GM19452 (cell line): ENCODE measurements at regions not wholly inside any gene's neighbourhood (a gene's known extent, or its start where the extent isn't known, plus 50 kb on each side); places are given as distances from the start of the nearest gene placed in this dataset.
"Not testable (repeated sequence)": the region's sequence is repeated elsewhere in the genome, so short reads cannot be mapped to it uniquely, and the experiment has no call there.

ENCODE experiments used
- ATAC-seq: cut with Tn5 transposase; IDR thresholded peaks from one replicate; pipeline ENCODE4 v1.9.1; 2021; ENCODE audit not compliant: unreplicated experiment

GRCh38 chr2:83808878-83809277 is 650.2 kb downstream of the SUCLG1 start:
- no peak for ATAC-seq

- no peak for ATAC-seq
Observed at GRCh38 chr2:83802604-83803003, 656.5 kb downstream of the SUCLG1 start.

- no peak for ATAC-seq
Observed at GRCh38 chr2:83795777-83796176, 663.3 kb downstream of the SUCLG1 start.

GRCh38 chr2:83790467-83790866 is 668.6 kb downstream of the SUCLG1 start:
- not testable (repeated sequence) for ATAC-seq

GRCh38 chr2:83789674-83790073 is 669.4 kb downstream of the SUCLG1 start:
- ATAC-seq: not testable (repeated sequence)

- not testable (repeated sequence) for ATAC-seq
Observed at GRCh38 chr2:83788938-83789566, 670.0 kb downstream of the SUCLG1 start.

- ATAC-seq: no peak
Observed at GRCh38 chr2:83787189-83787588, 671.9 kb downstream of the SUCLG1 start.

GRCh38 chr2:83786140-83786539 is 672.9 kb downstream of the SUCLG1 start:
- no peak for ATAC-seq

- ATAC-seq: no peak
Observed at GRCh38 chr2:83784947-83785346, 674.1 kb downstream of the SUCLG1 start.

- ATAC-seq: no peak
Observed at GRCh38 chr2:83784315-83784714, 674.8 kb downstream of the SUCLG1 start.

- no peak for ATAC-seq
Observed at GRCh38 chr2:83782122-83782521, 677.0 kb downstream of the SUCLG1 start.

GRCh38 chr2:83764447-83765005 is 694.6 kb downstream of the SUCLG1 start:
- ATAC-seq: no peak

- no peak for ATAC-seq
Observed at GRCh38 chr2:83757329-83757728, 701.8 kb downstream of the SUCLG1 start.

GRCh38 chr2:83756219-83756618 is 702.9 kb downstream of the SUCLG1 start:
- no peak for ATAC-seq

- ATAC-seq: no peak
Observed at GRCh38 chr2:83747141-83747540, 711.9 kb downstream of the SUCLG1 start.

- no peak for ATAC-seq
Observed at GRCh38 chr2:83744855-83745254, 714.2 kb downstream of the SUCLG1 start.

- no peak for ATAC-seq
Observed at GRCh38 chr2:83742117-83742782, 716.8 kb downstream of the SUCLG1 start.

GRCh38 chr2:83730223-83730622 is 728.9 kb downstream of the SUCLG1 start:
- no peak for ATAC-seq

GRCh38 chr2:83725735-83726134 is 733.3 kb downstream of the SUCLG1 start:
- ATAC-seq: no peak

GRCh38 chr2:83705146-83705545 is 753.9 kb downstream of the SUCLG1 start:
- ATAC-seq: no peak

- ATAC-seq: no peak
Observed at GRCh38 chr2:83703598-83703997, 755.5 kb downstream of the SUCLG1 start.

- ATAC-seq: no peak
Observed at GRCh38 chr2:83696838-83697237, 762.2 kb downstream of the SUCLG1 start.
